ENCODE measurements at regions not wholly inside any gene's neighbourhood (a gene's known extent, or its start where the extent isn't known, plus 50 kb on each side); places are given as distances from the start of the nearest gene placed in this dataset.

DNA sequence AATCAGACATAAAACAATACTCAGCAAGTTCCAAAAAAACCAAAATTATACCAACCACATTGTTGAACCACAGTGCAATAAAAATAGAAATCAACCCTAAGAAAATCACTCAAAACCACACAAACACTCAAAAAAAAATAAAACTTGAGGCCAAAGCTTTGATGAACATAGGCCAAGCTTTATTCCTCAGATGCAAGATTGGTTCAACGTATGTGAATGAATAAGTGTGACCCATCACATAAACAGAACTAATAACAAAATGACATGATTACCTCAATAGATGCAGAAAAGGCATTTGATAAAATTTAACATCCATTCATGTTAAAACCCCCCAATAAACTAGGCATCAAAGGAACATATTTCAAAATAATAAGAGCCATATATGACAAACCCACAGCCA, 506.1 kb upstream of the FZD8 start:
- DNase-seq = no peak

DNA sequence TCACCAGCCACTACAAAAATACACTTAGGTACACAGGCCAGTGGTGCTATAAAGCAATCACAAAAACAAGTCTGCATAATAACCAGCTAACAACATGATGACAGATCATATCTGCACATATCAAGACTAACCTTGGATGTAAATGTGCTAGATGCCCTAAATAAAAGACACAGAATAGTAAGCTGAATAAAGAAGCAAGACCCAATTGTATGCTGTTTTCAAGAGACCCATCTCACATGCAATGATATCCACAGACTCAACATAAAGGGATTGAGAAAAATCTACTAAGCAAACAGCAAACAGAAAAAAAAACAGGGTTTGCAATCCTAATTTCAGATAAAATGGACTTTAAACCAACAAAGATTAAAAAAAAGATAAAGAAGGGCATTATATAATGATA, 505.4 kb upstream of the FZD8 start:
- no peak for DNase-seq

DNA sequence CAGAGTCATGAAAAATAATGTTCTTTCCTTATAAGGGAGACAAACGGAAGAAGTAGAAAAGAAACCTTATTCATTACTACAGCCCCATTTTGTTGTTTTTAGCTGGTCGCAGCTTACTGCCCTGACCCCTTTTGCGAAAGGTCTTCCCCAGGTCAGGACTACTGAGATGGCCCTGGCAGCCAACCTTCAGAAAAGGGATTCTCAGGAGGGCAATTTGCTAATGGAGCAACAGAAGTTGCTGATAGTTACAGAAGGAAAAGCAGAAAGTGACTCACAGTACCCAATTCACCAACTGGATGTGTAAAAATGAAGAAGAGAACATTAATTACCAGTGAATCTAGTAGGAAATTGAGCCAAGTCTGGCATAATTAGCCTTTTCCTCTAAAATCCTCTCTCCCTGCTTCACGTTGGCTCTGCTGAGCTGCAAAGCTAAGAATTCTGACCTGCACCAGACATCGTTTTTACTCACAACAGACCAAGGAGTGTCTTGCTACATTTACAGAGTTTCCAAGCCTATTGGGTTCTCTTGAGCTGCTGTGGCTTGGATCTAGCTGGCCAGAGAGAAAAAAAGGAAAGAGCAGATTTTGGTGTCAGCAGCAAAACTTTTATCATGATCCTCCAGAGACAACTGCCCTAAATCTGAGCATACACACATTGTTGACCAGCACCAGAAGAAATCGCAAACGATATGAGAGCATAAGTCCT, 499.9 kb upstream of the FZD8 start:
- no peak for DNase-seq

DNA sequence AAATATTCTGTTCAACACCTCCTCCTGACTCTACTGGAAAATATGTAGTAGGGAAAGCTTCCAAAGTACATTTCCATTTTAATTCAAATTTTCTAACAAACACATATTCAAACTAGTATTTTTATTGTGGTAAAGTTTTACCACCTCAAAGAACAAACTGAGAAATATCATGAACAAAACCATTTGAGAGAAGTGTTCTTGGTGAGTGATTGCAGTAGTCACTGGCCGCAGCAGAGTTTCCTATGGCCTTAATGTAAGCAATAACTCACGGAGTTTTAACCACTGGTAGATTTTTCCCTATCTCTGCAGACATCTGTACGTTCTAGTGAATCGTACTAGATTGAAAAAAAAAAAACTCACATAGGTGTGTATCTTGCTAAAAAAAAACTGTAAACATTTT, 487.0 kb upstream of the FZD8 start:
- no peak for DNase-seq

DNA sequence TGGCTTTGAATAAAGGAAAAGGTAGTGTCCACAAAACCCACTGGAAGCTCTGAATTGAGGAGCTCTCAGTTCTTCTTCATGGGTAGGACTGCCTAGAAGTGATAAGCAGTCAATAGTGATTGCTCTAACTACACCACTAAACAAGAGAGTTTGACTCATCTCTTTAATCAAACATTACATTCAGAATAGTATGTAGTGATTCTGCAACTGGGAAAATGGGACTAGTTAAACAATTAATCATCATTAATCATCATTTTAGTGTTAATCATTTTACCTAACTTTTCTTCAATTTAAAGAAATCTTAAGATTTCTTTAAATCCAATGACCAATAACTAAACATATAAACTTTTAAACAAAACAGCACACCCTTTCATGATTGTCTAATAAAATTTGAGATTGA, 484.0 kb upstream of the FZD8 start:
- DNase-seq = no peak

DNA sequence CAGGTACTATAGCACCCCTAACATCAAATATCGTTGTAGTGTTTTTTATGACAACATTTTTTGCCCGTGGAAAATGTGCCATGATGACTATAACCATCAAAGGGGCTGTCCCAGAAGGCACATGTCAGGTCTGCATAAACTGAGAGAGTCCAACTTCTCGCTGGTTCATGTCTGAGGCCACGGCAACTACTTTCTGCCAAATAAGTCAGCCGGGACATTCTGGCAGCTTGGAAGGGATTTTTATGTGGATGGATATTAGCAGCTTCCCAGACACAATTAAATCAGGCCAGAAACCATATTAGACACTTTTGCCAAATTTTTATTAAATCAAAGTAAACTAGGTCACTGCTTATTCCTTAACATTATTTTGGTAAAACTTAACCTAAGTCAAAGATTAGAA, 477.4 kb upstream of the FZD8 start:
- DNase-seq = no peak

DNA sequence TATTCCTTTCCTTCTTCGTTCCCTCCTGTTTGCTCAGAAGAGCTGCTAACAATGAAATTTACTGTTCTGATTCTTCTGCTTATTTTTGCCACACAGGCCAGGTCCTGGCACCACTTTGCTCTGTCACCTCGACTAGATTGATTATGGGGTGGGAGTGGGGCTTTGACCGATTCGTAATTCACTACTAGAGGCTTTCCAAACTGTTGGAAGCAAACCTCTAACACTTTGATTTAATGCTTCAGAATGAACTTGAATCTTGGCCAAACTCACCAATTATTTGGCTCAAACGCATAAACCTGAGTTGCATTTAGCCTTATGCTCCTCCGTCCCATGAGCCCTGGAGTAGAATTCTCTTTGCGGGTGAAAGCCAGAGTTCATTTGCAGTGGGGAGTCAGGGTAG, 476.2 kb upstream of the FZD8 start:
- no peak for DNase-seq

DNA sequence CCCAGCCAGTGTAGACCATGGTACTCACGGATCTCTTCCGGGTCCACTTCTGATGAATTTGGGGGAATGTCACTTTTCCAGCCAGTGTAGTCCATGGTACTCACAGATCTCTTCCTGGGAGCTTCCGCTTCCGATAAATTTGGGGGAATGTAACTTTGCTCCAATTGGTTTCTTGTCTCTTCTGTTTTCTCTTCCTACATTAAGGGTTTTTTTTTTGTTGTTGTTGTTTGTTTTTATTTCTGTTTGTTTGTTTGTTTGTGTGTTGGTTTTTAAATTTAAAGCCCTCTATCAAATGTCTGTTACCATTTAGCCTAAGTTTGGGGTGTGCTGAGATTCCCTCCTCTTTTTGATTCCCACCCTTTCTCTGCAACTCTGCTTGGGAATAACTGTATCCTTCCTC, 475.8 kb upstream of the FZD8 start:
- no peak for DNase-seq

DNA sequence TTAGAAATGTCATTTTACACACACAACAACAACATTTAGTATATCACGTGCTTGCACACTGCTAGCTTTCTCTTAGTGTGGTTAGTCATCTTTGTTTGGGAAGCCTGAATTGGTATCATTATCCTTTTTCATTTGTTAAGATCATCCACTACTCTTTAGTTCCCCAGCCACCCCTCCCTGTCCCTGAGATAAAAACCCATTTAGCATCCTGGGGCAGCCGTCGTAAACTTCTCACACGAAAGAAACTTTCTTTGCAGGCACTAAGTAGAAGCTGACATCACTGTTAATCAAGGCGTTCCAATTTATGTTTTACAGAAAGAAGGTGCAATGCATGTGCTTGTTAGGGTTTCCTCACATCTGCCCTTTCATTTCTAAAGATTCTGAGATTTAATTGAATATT, 475.1 kb upstream of the FZD8 start:
- no peak for DNase-seq

DNA sequence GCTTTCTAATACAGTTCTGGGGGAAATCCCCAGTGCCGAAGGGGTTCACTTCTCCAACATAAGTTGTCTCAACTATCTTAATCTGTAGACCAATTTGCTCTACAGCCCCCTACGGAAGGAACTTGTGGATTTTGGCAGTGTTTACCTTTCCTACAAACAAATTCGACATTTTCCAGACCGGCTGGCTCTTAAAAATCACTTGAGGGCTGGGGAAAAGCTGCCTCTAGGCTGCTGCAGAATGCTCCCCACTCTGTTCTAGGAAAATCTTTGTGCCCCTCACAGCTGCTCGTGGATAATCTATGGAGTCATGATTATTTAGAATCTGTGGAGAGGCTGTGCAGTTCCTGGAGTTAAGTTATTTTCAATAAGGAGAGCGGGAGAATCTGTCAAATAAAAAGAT, 474.6 kb upstream of the FZD8 start:
- DNase-seq = no peak

DNA sequence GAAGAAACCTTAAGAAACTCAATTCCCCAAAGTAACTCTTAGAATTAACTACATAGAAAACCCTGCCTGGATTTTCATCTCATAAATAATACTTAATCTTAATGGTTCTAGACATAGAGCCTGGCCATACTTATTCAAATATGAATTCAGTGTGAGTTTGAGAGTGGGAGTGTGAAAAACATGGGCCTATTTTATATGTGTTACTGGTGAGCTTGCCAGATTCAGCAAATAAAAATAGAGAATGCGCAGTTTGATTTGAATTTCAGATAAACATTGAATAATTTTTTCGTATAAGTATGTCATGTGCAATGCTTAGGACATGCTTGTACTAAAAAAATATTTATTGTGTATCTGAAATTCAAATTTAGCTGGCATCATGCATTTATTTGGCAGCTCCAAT, 473.9 kb upstream of the FZD8 start:
- no peak for DNase-seq

DNA sequence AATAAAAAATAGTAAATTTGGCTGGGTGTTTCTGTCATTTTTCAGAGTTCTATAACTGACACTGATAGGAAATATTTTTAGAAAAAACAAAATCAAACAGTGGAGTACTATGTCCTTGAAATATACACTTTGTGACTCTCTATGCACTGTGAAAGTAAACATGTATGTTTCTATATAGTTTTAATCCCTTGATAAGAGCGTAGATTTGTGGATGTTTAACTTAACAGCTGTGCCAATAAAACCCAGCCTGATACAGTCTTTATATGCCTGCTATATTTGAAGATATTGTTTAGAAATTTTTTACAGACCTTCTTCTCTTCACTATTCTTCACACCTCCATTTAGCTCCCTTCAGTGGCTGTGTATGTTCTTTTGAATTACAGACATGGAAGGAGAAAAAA, 473.3 kb upstream of the FZD8 start:
- DNase-seq = no peak

DNA sequence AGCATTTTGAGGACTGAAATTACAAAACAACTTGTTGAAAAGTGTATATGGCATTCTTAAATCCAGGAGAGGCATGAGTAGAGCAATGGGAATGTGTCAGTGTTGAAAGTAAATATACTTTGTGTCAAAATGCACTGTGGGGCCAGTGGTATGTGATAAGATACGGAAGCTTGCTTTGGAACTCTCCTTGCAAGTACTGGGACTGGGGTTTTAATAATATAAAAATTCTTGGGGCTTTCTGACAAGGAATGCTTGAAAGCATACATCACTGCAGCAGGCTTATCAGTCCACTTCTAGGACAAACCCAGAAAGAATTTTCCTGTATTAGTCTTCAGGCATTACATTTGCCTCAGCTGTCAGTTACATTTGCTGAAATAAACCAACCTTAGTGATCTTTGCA, 472.8 kb upstream of the FZD8 start:
- DNase-seq = no peak

DNA sequence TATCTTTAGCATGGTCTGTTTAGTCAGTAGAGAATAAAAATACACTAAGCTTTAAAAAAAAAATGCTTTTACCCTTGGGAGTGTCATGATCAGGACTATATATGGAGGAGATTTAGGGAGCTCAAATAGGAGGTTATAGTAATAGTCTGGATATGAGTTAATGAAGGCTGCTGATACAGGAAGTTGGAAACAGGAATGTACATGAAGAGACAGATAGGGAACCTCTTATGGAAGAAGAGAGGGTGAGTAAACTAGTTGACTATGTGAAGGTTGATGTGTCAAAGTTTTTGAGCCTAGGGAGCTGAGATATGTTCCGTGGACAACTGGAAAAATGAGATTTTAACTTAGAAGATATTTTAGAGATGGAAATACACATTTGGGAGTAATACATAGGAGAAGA, 472.0 kb upstream of the FZD8 start:
- DNase-seq = no peak

DNA sequence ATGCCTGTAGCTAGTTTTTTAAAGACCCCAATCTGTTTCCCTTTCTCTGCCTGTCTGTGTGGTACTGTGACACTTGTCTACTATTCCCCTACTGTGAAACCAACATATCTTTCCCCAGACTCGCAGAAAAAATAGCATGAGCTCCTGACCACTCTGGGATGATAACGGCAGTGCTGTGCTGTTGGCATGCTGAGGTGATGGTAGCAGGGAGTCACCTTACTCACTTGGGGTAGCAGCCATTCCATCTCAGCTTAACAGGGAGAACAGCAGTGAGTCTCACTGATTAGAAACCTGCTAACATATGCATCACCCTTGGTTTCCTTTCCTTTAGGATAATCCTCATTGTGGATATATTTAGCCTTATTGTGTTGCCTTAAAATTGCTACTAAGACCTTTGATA, 469.6 kb upstream of the FZD8 start:
- no peak for DNase-seq

DNA sequence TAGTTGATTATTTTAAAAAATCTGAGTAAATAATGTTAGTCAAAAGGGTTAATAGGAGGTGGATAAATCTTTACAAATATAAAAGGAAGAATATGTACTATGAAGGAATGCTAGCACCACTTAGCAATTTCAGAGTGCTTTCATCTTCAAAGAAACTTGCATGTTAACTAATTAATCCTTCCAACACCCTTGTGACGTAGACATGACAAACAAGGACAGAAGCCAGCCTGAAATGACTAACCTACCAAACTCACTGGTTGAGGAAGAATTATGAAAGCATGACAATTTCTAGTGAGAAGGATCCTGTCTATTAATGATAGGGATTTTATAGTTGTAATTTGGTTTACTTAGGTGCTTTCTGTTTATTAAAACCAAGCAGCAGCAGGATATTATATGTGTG, 468.0 kb upstream of the FZD8 start:
- DNase-seq = no peak

DNA sequence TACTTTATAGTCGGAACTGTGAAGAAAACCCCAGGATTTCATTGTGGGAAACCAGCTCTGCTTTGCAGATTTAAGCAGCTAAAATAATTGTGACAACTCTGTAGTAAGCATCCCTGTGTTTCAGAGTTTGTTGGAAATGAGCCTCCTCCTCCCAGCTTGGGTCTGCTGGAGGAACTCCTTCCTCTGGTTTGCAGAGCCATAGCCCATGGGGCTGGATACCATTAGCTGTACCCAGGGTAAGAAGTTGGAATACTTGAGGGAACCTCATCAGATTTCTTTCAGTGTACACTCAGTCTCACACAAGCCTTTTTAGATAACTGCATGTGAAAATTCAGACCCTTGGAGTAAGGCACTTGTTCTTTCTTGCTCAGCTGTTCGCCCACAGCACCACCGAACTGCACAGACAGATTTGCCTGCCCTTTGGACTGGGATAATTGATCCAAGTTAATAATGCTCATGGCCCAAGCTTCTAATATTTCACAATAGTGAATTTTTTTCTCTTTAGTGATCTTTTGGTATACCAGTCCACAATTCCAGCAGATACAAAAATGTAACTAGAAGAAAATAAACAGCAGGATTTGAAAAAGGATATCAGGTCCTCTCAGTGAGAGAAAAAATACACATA, 467.4 kb upstream of the FZD8 start:
- no peak for DNase-seq

DNA sequence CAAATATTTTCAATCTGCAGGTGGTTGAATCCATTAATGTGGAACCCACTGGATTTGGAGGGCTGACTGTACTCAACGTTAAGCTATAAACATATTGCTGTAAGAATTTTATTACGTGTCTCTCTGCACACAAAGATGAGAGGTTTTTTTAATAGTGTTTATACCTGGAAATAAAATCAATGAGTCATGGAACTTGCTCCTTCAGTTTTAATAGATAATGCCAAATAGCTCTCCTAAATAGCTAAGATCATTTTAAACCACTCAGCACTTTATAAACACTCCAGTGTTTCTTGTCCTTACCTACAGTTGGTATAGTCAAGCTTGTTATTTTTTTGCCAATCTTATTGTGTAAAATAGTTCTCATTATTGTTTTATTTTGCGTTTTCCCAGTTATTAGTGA, 455.6 kb upstream of the FZD8 start:
- no peak for DNase-seq

DNA sequence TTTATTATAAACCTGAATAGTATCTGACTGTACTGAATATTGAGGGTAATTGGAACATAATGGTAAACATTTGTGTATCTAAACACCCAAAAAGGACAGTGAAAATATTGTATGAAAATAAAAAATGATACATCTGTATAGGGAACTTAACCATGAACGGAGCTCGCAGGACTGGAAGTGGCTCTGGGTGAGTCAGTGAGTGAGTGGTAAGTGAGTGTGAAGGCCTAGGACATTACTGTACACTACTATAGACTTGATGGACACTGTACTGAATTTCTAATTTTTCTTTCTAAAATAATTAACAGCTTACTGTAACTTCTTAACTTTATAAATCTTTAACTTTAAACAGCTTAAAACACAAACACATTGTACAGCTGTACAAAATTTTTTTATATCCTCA, 454.5 kb upstream of the FZD8 start:
- DNase-seq = no peak

DNA sequence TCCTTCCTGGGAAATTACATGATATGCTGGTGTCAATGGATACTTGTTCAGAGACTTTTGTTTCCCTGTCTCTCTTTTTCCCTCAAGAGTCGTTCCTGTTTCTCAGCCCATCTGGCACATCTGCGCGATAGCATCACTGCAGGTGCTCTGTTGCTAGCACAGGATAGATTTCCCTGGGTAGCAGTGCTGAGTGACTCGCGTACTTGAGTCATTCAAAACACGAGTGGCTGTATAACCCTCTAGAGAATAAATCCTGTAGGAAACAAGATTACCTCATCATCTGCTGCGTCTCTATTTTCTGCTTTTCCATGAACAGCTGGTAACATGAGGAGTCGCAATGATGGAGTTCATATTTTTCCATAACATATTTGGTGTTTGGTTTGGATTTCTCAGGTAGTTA, 452.0 kb upstream of the FZD8 start:
- DNase-seq = no peak

DNA sequence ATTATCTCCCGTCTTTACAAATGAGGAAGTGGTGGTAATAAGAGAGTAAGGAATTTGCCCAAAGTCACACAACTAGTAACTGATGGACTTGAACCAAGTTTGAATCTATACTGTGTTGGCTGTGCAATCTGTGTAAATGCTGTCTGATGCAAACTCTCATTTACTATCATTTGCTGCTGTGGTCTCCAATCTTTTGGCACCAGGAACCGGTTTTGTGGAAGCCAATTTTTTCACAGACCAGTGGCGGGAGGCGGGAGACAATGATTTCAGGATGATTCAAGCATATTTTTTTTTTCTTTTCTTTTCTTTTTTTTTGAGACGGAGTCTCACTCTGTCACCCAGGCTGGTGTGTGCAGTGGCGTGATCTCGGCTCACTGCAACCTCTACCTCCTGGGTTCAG, 450.0 kb upstream of the FZD8 start:
- no peak for DNase-seq

DNA sequence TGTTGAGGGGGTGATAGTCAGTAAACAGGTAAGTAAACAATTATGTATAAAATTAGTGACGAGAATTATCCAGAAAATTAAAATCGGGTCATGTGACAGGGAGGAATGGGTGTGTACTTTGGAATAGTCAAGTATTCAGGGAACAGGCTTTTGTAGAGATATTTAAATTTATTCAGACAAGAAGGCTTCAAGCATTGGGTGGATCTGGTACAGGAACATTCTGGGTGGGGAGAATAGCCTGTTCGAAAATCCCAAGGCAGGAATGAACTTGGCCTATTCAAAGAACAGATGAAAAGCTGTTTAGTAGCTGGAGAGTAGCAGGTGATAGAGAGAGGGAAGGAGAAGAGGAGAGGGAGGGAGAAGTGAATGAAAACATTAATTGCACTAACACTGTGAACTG, 448.9 kb upstream of the FZD8 start:
- no peak for DNase-seq

DNA sequence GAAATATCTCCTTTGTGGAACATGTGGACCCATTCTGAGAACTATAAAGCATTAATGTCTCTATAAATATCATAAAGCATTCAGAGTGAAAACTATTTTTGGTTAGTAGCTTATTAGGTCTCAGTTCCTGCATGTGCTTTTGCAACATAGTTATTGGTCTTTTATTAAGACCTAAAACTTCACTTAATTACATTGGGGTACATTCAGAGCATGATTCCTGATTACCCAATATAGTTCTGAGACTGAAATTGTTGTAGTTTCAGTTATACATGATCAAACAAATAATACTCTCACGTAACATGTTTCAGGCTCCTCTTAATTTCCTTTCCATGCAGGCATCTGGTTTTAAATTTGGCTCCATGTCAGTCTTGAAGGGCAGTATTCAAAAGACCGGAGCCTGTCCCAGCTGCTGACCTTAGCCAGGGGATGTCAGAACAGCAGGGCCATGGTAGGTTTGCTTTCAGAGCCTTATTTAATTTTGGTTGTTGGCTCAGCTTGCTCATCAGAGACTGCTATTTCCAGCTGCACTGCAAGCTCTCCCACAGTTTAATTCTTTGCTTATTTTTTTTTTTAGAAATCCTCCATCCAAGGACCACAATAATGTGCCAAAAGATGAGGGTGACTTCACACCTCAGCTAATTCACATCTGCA, 447.8 kb upstream of the FZD8 start:
- no peak for DNase-seq

All from NCI-H1105 (cell line).